ENCODE measurements at regions not wholly inside any gene's neighbourhood (a gene's known extent, or its start where the extent isn't known, plus 50 kb on each side); places are given as distances from the start of the nearest gene placed in this dataset.

- TF ChIP-seq, protein P1, sequence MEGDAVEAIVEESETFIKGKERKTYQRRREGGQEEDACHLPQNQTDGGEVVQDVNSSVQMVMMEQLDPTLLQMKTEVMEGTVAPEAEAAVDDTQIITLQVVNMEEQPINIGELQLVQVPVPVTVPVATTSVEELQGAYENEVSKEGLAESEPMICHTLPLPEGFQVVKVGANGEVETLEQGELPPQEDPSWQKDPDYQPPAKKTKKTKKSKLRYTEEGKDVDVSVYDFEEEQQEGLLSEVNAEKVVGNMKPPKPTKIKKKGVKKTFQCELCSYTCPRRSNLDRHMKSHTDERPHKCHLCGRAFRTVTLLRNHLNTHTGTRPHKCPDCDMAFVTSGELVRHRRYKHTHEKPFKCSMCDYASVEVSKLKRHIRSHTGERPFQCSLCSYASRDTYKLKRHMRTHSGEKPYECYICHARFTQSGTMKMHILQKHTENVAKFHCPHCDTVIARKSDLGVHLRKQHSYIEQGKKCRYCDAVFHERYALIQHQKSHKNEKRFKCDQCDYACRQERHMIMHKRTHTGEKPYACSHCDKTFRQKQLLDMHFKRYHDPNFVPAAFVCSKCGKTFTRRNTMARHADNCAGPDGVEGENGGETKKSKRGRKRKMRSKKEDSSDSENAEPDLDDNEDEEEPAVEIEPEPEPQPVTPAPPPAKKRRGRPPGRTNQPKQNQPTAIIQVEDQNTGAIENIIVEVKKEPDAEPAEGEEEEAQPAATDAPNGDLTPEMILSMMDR (IDR thresholded peaks at IDR 0.05), result no peak
- H3K9me3 Mint-ChIP-seq (ENCODE audit: low read depth), result no peaks in the 10 kb centered on the region
- H3K4me3 Mint-ChIP-seq (ENCODE audit: unreplicated experiment), result no peak overlapping the region
- no peak for DNase-seq (ENCODE audit: low spot score)
- H3K27me3 Mint-ChIP-seq (ENCODE audit: low read depth), result peaks cover 36% of the 10 kb centered on the region
- no peak overlapping the region for H3K27ac Mint-ChIP-seq (ENCODE audit: unreplicated experiment)
- no peaks in the 10 kb centered on the region for H3K4me1 Mint-ChIP-seq (ENCODE audit: low read depth)
- no peaks in the 10 kb centered on the region for H3K36me3 Mint-ChIP-seq (ENCODE audit: low read depth)
These were observed 286.2 kb upstream of the DUSP10 start for GRCh38 chr1:222028116-222028515.

DNA sequence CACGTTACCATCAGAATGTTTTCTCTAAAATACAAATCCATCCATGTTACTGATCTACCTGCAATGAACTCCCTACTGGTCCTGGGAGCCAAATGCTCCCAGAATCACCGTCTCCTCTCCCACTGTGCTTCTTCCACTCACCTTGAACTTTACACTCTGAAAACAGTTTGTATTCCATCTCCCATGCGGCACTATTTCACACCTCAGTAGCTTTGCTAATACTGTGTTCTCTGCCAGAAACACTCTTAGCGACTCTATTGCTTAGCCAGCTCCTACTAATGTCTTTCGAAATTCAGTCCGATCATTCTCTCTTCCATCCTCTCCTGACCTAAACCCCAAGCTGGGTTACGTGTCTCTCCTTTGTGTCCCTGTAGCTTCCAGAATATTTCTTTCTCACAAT, 284.4 kb upstream of the DUSP10 start:
- no peak for DNase-seq (ENCODE audit: low spot score)
- Mint-ChIP-seq H3K4me3 (ENCODE audit: unreplicated experiment) (no peak overlapping the region), H3K4me1 (ENCODE audit: low read depth) (no peaks in the 10 kb centered on the region), H3K36me3 (ENCODE audit: low read depth) (no peaks in the 10 kb centered on the region), H3K9me3 (ENCODE audit: low read depth) (no peaks in the 10 kb centered on the region), H3K27ac (ENCODE audit: unreplicated experiment) (no peak overlapping the region), H3K27me3 (ENCODE audit: low read depth) (peaks cover 34% of the 10 kb centered on the region)
- TF ChIP-seq, protein P1 (IDR thresholded peaks at IDR 0.05), result no peak

- no peak for DNase-seq (ENCODE audit: low spot score)
- Mint-ChIP-seq H3K9me3 (ENCODE audit: low read depth) (no peaks in the 10 kb centered on the region), H3K4me3 (ENCODE audit: unreplicated experiment) (no peak overlapping the region), H3K27ac (ENCODE audit: unreplicated experiment) (no peak overlapping the region), H3K27me3 (ENCODE audit: low read depth) (peaks cover 35% of the 10 kb centered on the region), H3K36me3 (ENCODE audit: low read depth) (no peaks in the 10 kb centered on the region), H3K4me1 (ENCODE audit: low read depth) (no peaks in the 10 kb centered on the region)
- TF ChIP-seq, protein P1 (IDR thresholded peaks at IDR 0.05), result no peak
These were observed 281.1 kb upstream of the DUSP10 start for GRCh38 chr1:222023025-222023424.

DNA sequence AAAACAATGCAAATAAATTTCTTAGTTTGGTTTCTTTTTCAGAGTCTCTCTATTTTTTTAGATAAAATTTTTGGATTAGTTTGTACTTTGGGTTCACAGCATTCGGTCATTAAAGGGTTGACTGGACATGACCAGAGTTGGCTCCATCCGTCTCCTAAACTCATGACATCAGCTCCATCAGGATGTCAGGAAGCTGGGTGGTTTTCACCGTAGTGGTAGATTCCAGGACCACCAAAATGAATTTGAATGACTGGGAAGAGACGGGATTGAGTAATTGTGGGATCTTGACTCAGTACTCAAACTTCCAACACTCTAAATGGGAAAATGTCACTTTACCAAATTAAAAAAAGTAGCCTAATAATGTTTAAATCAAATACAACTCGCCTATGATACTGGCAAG, 279.2 kb upstream of the DUSP10 start:
- TF ChIP-seq, protein P1 (IDR thresholded peaks at IDR 0.05), result no peak
- peaks cover 27% of the 10 kb centered on the region for H3K27me3 Mint-ChIP-seq (ENCODE audit: low read depth)
- no peak overlapping the region for H3K4me3 Mint-ChIP-seq (ENCODE audit: unreplicated experiment)
- no peak for DNase-seq (ENCODE audit: low spot score)
- H3K9me3 Mint-ChIP-seq (ENCODE audit: low read depth), result no peaks in the 10 kb centered on the region
- no peaks in the 10 kb centered on the region for H3K36me3 Mint-ChIP-seq (ENCODE audit: low read depth)
- no peak overlapping the region for H3K27ac Mint-ChIP-seq (ENCODE audit: unreplicated experiment)
- no peaks in the 10 kb centered on the region for H3K4me1 Mint-ChIP-seq (ENCODE audit: low read depth)

DNA sequence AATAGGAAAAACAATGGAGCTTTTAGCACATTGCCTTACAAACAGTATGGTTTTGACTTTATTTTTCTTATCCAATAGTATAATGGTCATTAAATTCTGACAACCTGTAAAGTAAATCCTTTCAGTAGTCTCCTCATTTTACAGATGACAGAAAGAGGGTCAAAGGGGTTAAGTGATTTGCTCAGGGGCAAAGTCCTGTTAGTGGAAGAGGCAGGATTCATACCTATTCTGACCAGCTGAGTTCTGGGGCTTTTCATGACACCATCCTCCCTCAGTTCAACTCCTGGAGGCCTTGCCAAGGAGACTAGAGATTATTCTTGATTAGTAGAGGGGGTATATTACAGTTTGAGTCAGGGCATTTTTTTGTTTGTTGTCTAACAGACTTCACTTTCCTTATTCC, 278.7 kb upstream of the DUSP10 start:
- H3K27me3 Mint-ChIP-seq (ENCODE audit: low read depth), result peaks cover 23% of the 10 kb centered on the region
- no peaks in the 10 kb centered on the region for H3K9me3 Mint-ChIP-seq (ENCODE audit: low read depth)
- H3K27ac Mint-ChIP-seq (ENCODE audit: unreplicated experiment), result no peak overlapping the region
- H3K4me3 Mint-ChIP-seq (ENCODE audit: unreplicated experiment), result no peak overlapping the region
- TF ChIP-seq, protein P1 (IDR thresholded peaks at IDR 0.05), result no peak
- DNase-seq (ENCODE audit: low spot score), result no peak
- no peaks in the 10 kb centered on the region for H3K4me1 Mint-ChIP-seq (ENCODE audit: low read depth)
- no peaks in the 10 kb centered on the region for H3K36me3 Mint-ChIP-seq (ENCODE audit: low read depth)

Measured in chondrocyte (in vitro differentiated cells).